Osteoblast (primary cell): ENCODE measurements at regions not wholly inside any gene's neighbourhood (a gene's known extent, or its start where the extent isn't known, plus 50 kb on each side); places are given as distances from the start of the nearest gene placed in this dataset. TPM values are rescaled to one million over a fixed set of nuclear protein-coding genes. Genes with fewer than 3 reads are reported as not detected.
"Not testable (repeated sequence)": the region's sequence is repeated elsewhere in the genome, so short reads cannot be mapped to it uniquely, and the experiment has no call there.

Source experiments
- DNase-seq: peaks from one replicate; pipeline ENCODE4 v3.0.0; 2011; ENCODE audit warnings: low spot score, mixed read lengths; ENCODE audit not compliant: insufficient read length; ENCODE audit errors: missing footprints
- H2AFZ ChIP-seq: 2 replicates; pipeline ENCODE4 v1.6.0; 2011; ENCODE audit warnings: mild to moderate bottlenecking, low read length
- H3K27ac ChIP-seq: 2 replicates; pipeline ENCODE4 v1.5.1; 2011; ENCODE audit warnings: mild to moderate bottlenecking, low read depth, low read length, moderate library complexity
- H3K27me3 ChIP-seq: 2 replicates; pipeline ENCODE4 v1.6.0; 2012; ENCODE audit warnings: mild to moderate bottlenecking, control low read depth, inconsistent platforms, low read length, moderate library complexity; ENCODE audit not compliant: insufficient read depth
- H3K36me3 ChIP-seq: 2 replicates; pipeline ENCODE4 v1.5.1; 2011; ENCODE audit warnings: mild to moderate bottlenecking, low read length, control low read depth, moderate library complexity; ENCODE audit not compliant: insufficient read depth
- H3K4me1 ChIP-seq: 2 replicates; pipeline ENCODE4 v1.5.1; 2011; ENCODE audit warnings: mild to moderate bottlenecking, low read length, control low read depth, moderate library complexity; ENCODE audit not compliant: insufficient read depth
- H3K4me2 ChIP-seq: 2 replicates; pipeline ENCODE4 v1.6.0; 2011; ENCODE audit warnings: mild to moderate bottlenecking, low read length; ENCODE audit not compliant: insufficient read depth
- H3K4me3 ChIP-seq: fragments of 200-600 bp; sonication (generic); 3 replicates; pipeline ENCODE4 v1.5.1; 2012; ENCODE audit warnings: mild to moderate bottlenecking, low read length, inconsistent platforms; ENCODE audit not compliant: insufficient read depth
- H3K79me2 ChIP-seq: 2 replicates; pipeline ENCODE4 v1.6.0; 2012; ENCODE audit warnings: mild to moderate bottlenecking, low read length, control low read depth, inconsistent platforms; ENCODE audit not compliant: insufficient read depth
- H3K9me3 ChIP-seq: 2 replicates; pipeline ENCODE4 v1.5.1; 2011; ENCODE audit warnings: low read depth, low read length, control low read depth
- H4K20me1 ChIP-seq: 2 replicates; pipeline ENCODE4 v1.6.0; 2012; ENCODE audit warnings: mild to moderate bottlenecking, low read length, control low read depth; ENCODE audit not compliant: insufficient read depth
- small RNA-seq: library from RNA; depleted of rRNA; stranded (forward); fragments of <200 nt; gene quantifications from one replicate; pipeline ENCODE3, GENCODE V24; 2012

DNA sequence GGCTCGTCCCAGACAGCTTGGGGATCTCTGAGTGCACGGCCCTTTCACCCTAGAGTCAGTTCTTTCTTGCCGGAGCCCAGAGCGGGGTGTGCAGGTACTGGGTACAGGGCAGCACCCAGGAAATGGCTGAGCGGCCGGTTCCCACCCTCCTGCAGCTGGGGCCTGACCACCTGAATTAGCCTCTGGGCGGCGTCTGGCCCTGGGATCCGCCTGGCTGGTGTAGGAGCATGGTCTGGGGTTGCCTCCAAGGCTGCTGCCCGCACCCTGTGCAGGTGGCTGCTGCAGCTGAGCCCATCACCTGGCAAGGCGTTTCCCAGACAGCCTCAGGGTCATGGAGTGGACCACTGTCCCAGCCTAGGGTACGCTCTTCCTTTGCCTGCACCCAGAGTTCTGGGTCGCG is 583.7 kb downstream of the TUBA3C start:
- H3K27me3 ChIP-seq, H3K36me3 ChIP-seq, H3K4me1 ChIP-seq, H2AFZ ChIP-seq, H4K20me1 ChIP-seq, H3K4me3 ChIP-seq, H3K9me3 ChIP-seq, H3K4me2 ChIP-seq, H3K79me2 ChIP-seq, H3K27ac ChIP-seq, DNase-seq: not testable (repeated sequence)

DNA sequence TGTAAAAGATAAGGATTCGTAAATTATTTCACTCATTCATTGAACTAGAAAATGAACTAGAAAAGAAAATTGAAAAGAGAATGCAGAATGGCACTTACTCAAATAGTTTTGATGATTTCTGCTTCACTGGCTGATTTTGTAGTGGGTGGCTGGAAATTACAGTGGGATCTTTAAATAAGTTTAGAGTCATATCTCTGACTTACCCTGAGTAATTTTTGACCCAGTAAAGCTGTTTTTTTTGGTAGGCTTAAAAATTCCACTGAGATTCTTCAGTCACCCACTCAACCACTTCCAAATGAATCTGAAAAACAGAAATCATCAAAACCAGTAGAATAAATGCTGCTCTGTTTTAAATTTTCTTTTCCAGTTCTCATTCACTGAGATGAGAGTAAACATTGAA is 604.5 kb downstream of the TUBA3C start:
- H3K4me1 ChIP-seq, H3K4me3 ChIP-seq, H3K36me3 ChIP-seq, H3K27ac ChIP-seq, H4K20me1 ChIP-seq, H3K79me2 ChIP-seq, H3K9me3 ChIP-seq, H3K4me2 ChIP-seq, H3K27me3 ChIP-seq, DNase-seq, H2AFZ ChIP-seq: not testable (repeated sequence)

DNA sequence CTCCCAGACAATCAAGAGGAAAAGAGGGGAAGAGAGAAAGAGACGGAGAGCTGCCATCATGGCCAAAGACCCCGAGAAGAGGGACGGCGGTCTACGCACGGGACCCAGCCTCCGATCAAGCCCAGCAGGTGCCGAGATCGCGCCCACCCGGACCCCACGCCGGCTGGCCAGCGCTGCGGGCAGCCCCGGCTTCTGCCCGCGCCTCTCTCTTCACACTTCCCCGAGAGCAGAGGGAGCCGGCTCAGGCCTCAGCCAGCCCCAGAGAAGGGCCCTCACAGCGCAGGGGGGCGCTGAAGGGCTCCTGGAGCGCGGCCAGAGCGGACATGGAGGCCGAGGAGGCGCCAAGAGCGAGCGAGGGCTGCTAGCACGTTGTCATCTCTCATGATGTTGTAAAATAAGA is 613.7 kb downstream of the TUBA3C start:
- H3K79me2 ChIP-seq, H3K4me3 ChIP-seq, H4K20me1 ChIP-seq, H3K36me3 ChIP-seq, H3K4me1 ChIP-seq, H3K27ac ChIP-seq, H3K4me2 ChIP-seq, H3K9me3 ChIP-seq, H2AFZ ChIP-seq, H3K27me3 ChIP-seq, DNase-seq: not testable (repeated sequence)

Small RNA genes lying in the stretch of these regions (small RNA-seq; reads per million reads assigned to genes)
- gene LINC00328-2P, result not detected
- gene RNA5SP24, result not detected
- gene RNU6-55P, result not detected
- gene RNU6-76P, result not detected
